H1 (cell line): ENCODE measurements at regions not wholly inside any gene's neighbourhood (a gene's known extent, or its start where the extent isn't known, plus 50 kb on each side); places are given as distances from the start of the nearest gene placed in this dataset.

Experiments
- CTCF ChIA-PET: fragments of 300-600 bp; sonication (Branson Sonifier 250); formaldehyde crosslinking; loops from one replicate; lab custom pipeline; 2021; ENCODE audit not compliant: partially characterized antibody; lab: Charles Lee
- POLR2A ChIA-PET: fragments of 300-600 bp; sonication (Branson Sonifier 250); formaldehyde crosslinking; loops from one replicate; lab custom pipeline; 2021; ENCODE audit warnings: inconsistent platforms; ENCODE audit not compliant: partially characterized antibody; lab: Charles Lee
- DNase-seq, 2 experiments: peaks; one replicate each; pipeline versions ENCODE4 v3.0.0 to v3.0.0-alpha.2; 2010 to 2022; ENCODE audit warnings: low spot score in 2 of 2, low read depth in 1 of 2, mixed read lengths in 1 of 2
- FAIRE-seq: peaks from 2 replicates; lab custom pipeline; 2011; peaks lifted over from hg19 to GRCh38; lab: Jason Lieb, UNC
- H2AFZ ChIP-seq: 2 replicates; pipeline ENCODE4 v1.8.1; 2012; ENCODE audit warnings: low read length, inconsistent platforms
- H2AK5ac ChIP-seq: 2 replicates; pipeline ENCODE4 v1.6.1; 2013; ENCODE audit warnings: low read depth, low read length
- H2BK120ac ChIP-seq: replicated peaks from 2 replicates; pipeline ENCODE3; 2013; ENCODE audit warnings: low read depth, low read length, inconsistent platforms
- H2BK12ac ChIP-seq: 2 replicates; pipeline ENCODE4 v1.6.1; 2013; ENCODE audit warnings: low read depth, low read length
- H2BK15ac ChIP-seq: 2 replicates; pipeline ENCODE4 v1.6.1; 2013; ENCODE audit warnings: low read length
- H2BK20ac ChIP-seq: 2 replicates; pipeline ENCODE4 v1.6.1; 2013; ENCODE audit warnings: low read length
- H2BK5ac ChIP-seq: 2 replicates; pipeline ENCODE4 v1.6.1; 2013; ENCODE audit warnings: low read depth, low read length
- H3K14ac ChIP-seq: 2 replicates; pipeline ENCODE4 v1.6.1; 2013; ENCODE audit warnings: inconsistent platforms; ENCODE audit not compliant: insufficient read length
- H3K18ac ChIP-seq: 2 replicates; pipeline ENCODE4 v1.6.1; 2013; ENCODE audit warnings: low read length; ENCODE audit errors: extremely low read depth
- H3K23ac ChIP-seq: 2 replicates; pipeline ENCODE4 v1.6.1; 2013; ENCODE audit warnings: inconsistent platforms; ENCODE audit not compliant: insufficient read length
- H3K23me2 ChIP-seq: 2 replicates; pipeline ENCODE4 v1.6.1; 2013; ENCODE audit warnings: low read depth, low read length
- H3K27ac ChIP-seq: 2 replicates; pipeline ENCODE4 v1.6.1; 2011; ENCODE audit warnings: low read depth, low read length, inconsistent platforms
- H3K27me3 ChIP-seq, 4 experiments: replicated peaks in 1 of 4; 1 replicate in 1 of 4; 2 replicates in 3 of 4; pipeline versions ENCODE4 v1.6.1 to v1.8.1; 2011 to 2013; ENCODE audit warnings: low read length in 3 of 4, mild to moderate bottlenecking in 3 of 4, inconsistent platforms in 2 of 4, mixed read lengths in 2 of 4, moderate library complexity in 1 of 4; ENCODE audit not compliant: control insufficient read depth in 3 of 4, insufficient read depth in 3 of 4; ENCODE audit errors: extremely low read depth in 1 of 4
- H3K36me3 ChIP-seq, 4 experiments: 2 replicates each; pipeline versions ENCODE4 v1.6.1 to v1.8.1; 2011 to 2013; ENCODE audit warnings: mild to moderate bottlenecking in 4 of 4, low read length in 3 of 4, moderate library complexity in 2 of 4, control low read depth in 1 of 4, inconsistent platforms in 1 of 4; ENCODE audit not compliant: insufficient read depth in 4 of 4, control insufficient read depth in 2 of 4
- H3K4ac ChIP-seq: replicated peaks from 2 replicates; pipeline ENCODE3; 2013; ENCODE audit warnings: low read length, low read depth, mixed read lengths, inconsistent platforms; ENCODE audit not compliant: insufficient read length
- H3K4me1 ChIP-seq, 4 experiments: replicated peaks in 1 of 4; 1 replicate in 1 of 4; 2 replicates in 3 of 4; pipeline versions ENCODE4 v1.6.1 to v1.8.1; 2011 to 2013; ENCODE audit warnings: low read length in 3 of 4, inconsistent platforms in 2 of 4, mixed read lengths in 1 of 4; ENCODE audit not compliant: insufficient read depth in 4 of 4, control insufficient read depth in 3 of 4
- H3K4me2 ChIP-seq, 2 experiments: 2 replicates each; pipeline versions ENCODE4 v1.6.1 to v1.8.1; 2011 to 2013; ENCODE audit warnings: low read depth in 2 of 2, low read length in 2 of 2, control low read depth in 1 of 2, inconsistent platforms in 1 of 2, mild to moderate bottlenecking in 1 of 2; ENCODE audit not compliant: insufficient read depth in 1 of 2
- H3K4me3 ChIP-seq, 4 experiments: fragments of 200-600, 300-600 bp in 1 of 4; sonication (generic), shearing (Covaris generic), sonication (Bioruptor Twin) in 1 of 4; 2 replicates each; pipeline versions ENCODE4 v1.5.1 to v1.8.1; 2011 to 2016; ENCODE audit warnings: low read length in 4 of 4, low read depth in 3 of 4, control low read depth in 2 of 4, inconsistent platforms in 2 of 4, mild to moderate bottlenecking in 2 of 4, mixed read lengths in 1 of 4, moderate library complexity in 1 of 4; ENCODE audit not compliant: insufficient read depth in 2 of 4; ENCODE audit errors: extremely low read depth in 1 of 4
- H3K56ac ChIP-seq: replicated peaks from 2 replicates; pipeline ENCODE3; 2013; ENCODE audit warnings: low read depth, mild to moderate bottlenecking, mixed read lengths, low read length, inconsistent platforms; ENCODE audit not compliant: insufficient read length
- H3K79me1 ChIP-seq: 2 replicates; pipeline ENCODE4 v1.6.1; 2013; ENCODE audit warnings: low read depth, low read length, control low read depth
- H3K79me2 ChIP-seq, 2 experiments: 2 replicates each; pipeline versions ENCODE4 v1.6.1 to v1.8.1; 2012 to 2013; ENCODE audit warnings: low read length in 2 of 2, mild to moderate bottlenecking in 2 of 2, inconsistent platforms in 1 of 2; ENCODE audit not compliant: insufficient read depth in 2 of 2, control insufficient read depth in 1 of 2
- H3K9ac ChIP-seq, 4 experiments: replicated peaks in 1 of 4; 1 replicate in 1 of 4; 2 replicates in 3 of 4; pipeline versions ENCODE4 v1.6.1 to v1.8.1; 2011 to 2013; ENCODE audit warnings: low read depth in 3 of 4, low read length in 3 of 4, control low read depth in 2 of 4, mild to moderate bottlenecking in 2 of 4, moderate library complexity in 2 of 4, inconsistent platforms in 1 of 4; ENCODE audit errors: extremely low read depth in 1 of 4
- H3K9me3 ChIP-seq, 2 experiments: 2 replicates each; pipeline versions ENCODE4 v1.6.1 to v1.8.1; 2012 to 2013; ENCODE audit warnings: mild to moderate bottlenecking in 2 of 2, moderate library complexity in 2 of 2, control low read depth in 1 of 2, inconsistent platforms in 1 of 2, low read depth in 1 of 2, low read length in 1 of 2, mixed read lengths in 1 of 2; ENCODE audit not compliant: insufficient read depth in 2 of 2
- H4K20me1 ChIP-seq, 2 experiments: replicated peaks in 1 of 2; 2 replicates each; pipeline versions ENCODE3 to v1.8.1; 2011 to 2013; ENCODE audit warnings: inconsistent platforms in 2 of 2, low read length in 2 of 2, mild to moderate bottlenecking in 1 of 2; ENCODE audit not compliant: insufficient read depth in 2 of 2, control insufficient read depth in 1 of 2
- H4K5ac ChIP-seq: 2 replicates; pipeline ENCODE4 v1.6.1; 2013; ENCODE audit warnings: low read length, low read depth, mixed read lengths, inconsistent platforms; ENCODE audit not compliant: insufficient read length
- H4K8ac ChIP-seq: 2 replicates; pipeline ENCODE4 v1.8.0; 2013; ENCODE audit warnings: mild to moderate bottlenecking, moderate library complexity, low read length, inconsistent platforms; ENCODE audit not compliant: insufficient read depth; ENCODE audit errors: extremely low read depth
- H4K91ac ChIP-seq: replicated peaks from 2 replicates; pipeline ENCODE3; 2013; ENCODE audit warnings: low read length, mixed read lengths, inconsistent platforms; ENCODE audit not compliant: insufficient read length
- CHD1 ChIP-seq: IDR thresholded peaks from 2 replicates; pipeline ENCODE4 v1.6.1; 2012; ENCODE audit warnings: low read depth, low read length, improper control_type of control experiment
- GTF2F1 ChIP-seq: IDR thresholded peaks from 2 replicates; pipeline ENCODE4 v1.6.1; 2012; ENCODE audit warnings: low read depth, low read length, improper control_type of control experiment, borderline replicate concordance
- KDM4A ChIP-seq: IDR thresholded peaks from one replicate; pipeline ENCODE4 v1.7.1; 2012; ENCODE audit warnings: low read depth, mild to moderate bottlenecking, moderate library complexity, low read length, inconsistent platforms; ENCODE audit not compliant: severe bottlenecking
- KDM5A ChIP-seq: fragments of 200-600 bp; IDR thresholded peaks from 2 replicates; pipeline ENCODE4 v1.7.1; 2012; ENCODE audit warnings: mild to moderate bottlenecking, low read length, inconsistent platforms, mixed read lengths
- NRF1 ChIP-seq: IDR thresholded peaks from 2 replicates; pipeline ENCODE4 v1.6.1; 2011; ENCODE audit warnings: mild to moderate bottlenecking, low read depth, low read length, improper control_type of control experiment
- SAP30 ChIP-seq: fragments of 300-600 bp; sonication (generic); IDR thresholded peaks from 2 replicates; pipeline ENCODE4 v1.7.1; 2012; ENCODE audit warnings: low read length, moderate library complexity, mild to moderate bottlenecking, inconsistent platforms; ENCODE audit not compliant: insufficient read depth, insufficient replicate concordance
- SIX5 ChIP-seq: IDR thresholded peaks from 2 replicates; pipeline ENCODE4 v1.6.1; 2011; ENCODE audit warnings: mild to moderate bottlenecking, low read depth, low read length
- SP4 ChIP-seq: IDR thresholded peaks from 2 replicates; pipeline ENCODE4 v1.6.1; 2012; ENCODE audit warnings: low read length, inconsistent platforms
- TAF7 ChIP-seq: optimal IDR thresholded peaks from 2 replicates; pipeline ENCODE3; 2011; ENCODE audit warnings: low read depth, mild to moderate bottlenecking, inconsistent platforms, low read length, moderate library complexity, borderline replicate concordance
- TCF12 ChIP-seq: IDR thresholded peaks from 2 replicates; pipeline ENCODE4 v1.6.1; 2011; ENCODE audit warnings: low read depth, mild to moderate bottlenecking, low read length
- TEAD4 ChIP-seq: IDR thresholded peaks from 2 replicates; pipeline ENCODE4 v1.6.1; 2012; ENCODE audit warnings: low read depth, low read length, inconsistent platforms, mixed read lengths
- WGBS, 2 experiments: shearing (Covaris generic) in 1 of 2; methylation state at CpG; one replicate each; pipeline versions ENCODE4 v1.1.6 to v1.1.7; 2013 to 2015; ENCODE audit warnings: low lambda C conversion rate in 2 of 2, mixed read lengths in 2 of 2, inconsistent platforms in 1 of 2, low coverage in 1 of 2, missing lambda C conversion rate in 1 of 2; ENCODE audit not compliant: insufficient replicate concordance in 2 of 2, insufficient coverage in 1 of 2, insufficient read length in 1 of 2; ENCODE audit errors: extremely low coverage in 1 of 2, missing lambda C conversion rate in 1 of 2; 5-methylcytosine and 5-hydroxymethylcytosine counted together
- TF ChIP-seq, protein P1 (sequence below): IDR thresholded peaks from 2 replicates; pipeline ENCODE4 v1.6.1; 2012; ENCODE audit warnings: inconsistent platforms
- TF ChIP-seq, protein P2 (sequence below): IDR thresholded peaks from 2 replicates; pipeline ENCODE4 v1.6.1; 2012; ENCODE audit warnings: inconsistent platforms

DNA sequence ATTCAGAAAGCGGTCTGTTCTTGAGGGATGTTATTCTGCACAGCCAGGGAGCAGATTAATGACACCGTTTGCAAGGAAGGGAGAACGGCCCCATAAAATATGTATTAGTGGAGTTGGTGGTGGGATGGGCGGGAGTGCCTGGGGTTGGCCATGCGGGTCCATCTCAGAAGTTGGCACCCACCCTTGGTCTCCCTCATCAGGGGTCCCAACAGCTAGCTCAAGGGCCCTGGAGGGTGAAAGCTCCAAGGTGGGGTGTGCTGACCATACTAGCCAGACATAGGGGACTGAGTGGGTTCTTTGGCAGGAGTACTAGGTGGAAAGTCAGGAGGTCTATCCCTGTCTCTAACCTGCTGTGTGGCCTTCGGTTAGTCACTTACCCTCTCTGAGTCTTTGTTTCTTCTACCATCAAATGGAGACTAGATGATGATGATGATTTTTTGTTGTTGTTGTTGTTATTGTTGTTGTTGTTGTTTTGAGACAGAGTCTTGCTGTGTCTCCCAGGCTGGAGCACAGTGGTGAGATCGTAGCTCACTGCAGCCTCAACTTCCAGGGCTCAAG is 83.2 kb upstream of the BRD7 start:
- Histone ChIP-seq H3K79me2 (no peaks in the 10 kb centered on the region), H3K4me1 (peaks cover 3 to 17% (median 9%) of the 10 kb centered on the region in 4 experiments; a peak in 6 of 7 replicates), H3K27ac (no peak overlapping the region), H3K18ac (no peak overlapping the region), H4K20me1 (no peaks in the 10 kb centered on the region), H2BK120ac (no peak overlapping the region), H2AFZ (no peak overlapping the region), H3K23me2 (no peaks in the 10 kb centered on the region), H3K4ac (no peak overlapping the region), H3K9me3 (no peaks in the 10 kb centered on the region), H4K5ac (no peak overlapping the region), H3K36me3 (no peaks in the 10 kb centered on the region), H2BK12ac (no peak overlapping the region), H2BK15ac (0 out of 2 replicates have a peak overlapping the region, but pooled peaks have one; percentile 29), H3K56ac (no peak overlapping the region), H3K9ac (no peak overlapping the region), H3K4me3 (no peak overlapping the region), H2AK5ac (no peak overlapping the region), H4K91ac (no peak overlapping the region), H4K8ac (no peak overlapping the region), H3K27me3 (no peaks in the 10 kb centered on the region; a peak in 1 of 7 replicates), H3K79me1 (no peaks in the 10 kb centered on the region), H3K4me2 (no peak overlapping the region), H3K23ac (no peak overlapping the region), H2BK20ac (no peak overlapping the region), H3K14ac (no peak overlapping the region), H2BK5ac (no peak overlapping the region)
- TF ChIP-seq TCF12 (no peak), KDM5A (no peak), SIX5 (no peak), CHD1 (no peak), SAP30 (no peak), NRF1 (no peak), KDM4A (no peak), GTF2F1 (no peak), SP4 (no peak), TAF7 (no peak), TEAD4 (no peak)
- TF ChIP-seq, protein P1, sequence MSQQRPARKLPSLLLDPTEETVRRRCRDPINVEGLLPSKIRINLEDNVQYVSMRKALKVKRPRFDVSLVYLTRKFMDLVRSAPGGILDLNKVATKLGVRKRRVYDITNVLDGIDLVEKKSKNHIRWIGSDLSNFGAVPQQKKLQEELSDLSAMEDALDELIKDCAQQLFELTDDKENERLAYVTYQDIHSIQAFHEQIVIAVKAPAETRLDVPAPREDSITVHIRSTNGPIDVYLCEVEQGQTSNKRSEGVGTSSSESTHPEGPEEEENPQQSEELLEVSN, result no peak
- TF ChIP-seq, protein P2, sequence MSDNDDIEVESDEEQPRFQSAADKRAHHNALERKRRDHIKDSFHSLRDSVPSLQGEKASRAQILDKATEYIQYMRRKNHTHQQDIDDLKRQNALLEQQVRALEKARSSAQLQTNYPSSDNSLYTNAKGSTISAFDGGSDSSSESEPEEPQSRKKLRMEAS, result no peak
- DNase-seq, result no peak
- POLR2A ChIA-PET, result no interaction called here
- no peak for FAIRE-seq
- CTCF ChIA-PET, result interaction anchor here (0.5 to 7.5 kb wide), 6 partner anchors 8 to 183 kb away, joined by 3 to 55 read pairs (median 8); no protein-coding TSS in a partner anchor
- WGBS, 2 experiments, result 83 to 100% methylated on average over 1 to 7 of the region's 7 CpGs
